GM19455 (cell line): ENCODE measurements at regions not wholly inside any gene's neighbourhood (a gene's known extent, or its start where the extent isn't known, plus 50 kb on each side); places are given as distances from the start of the nearest gene placed in this dataset.
"Not testable (repeated sequence)": the region's sequence is repeated elsewhere in the genome, so short reads cannot be mapped to it uniquely, and the experiment has no call there.

ENCODE experiments used
- ATAC-seq: cut with Tn5 transposase; IDR thresholded peaks from one replicate; pipeline ENCODE4 v1.9.1; 2021; ENCODE audit not compliant: unreplicated experiment

GRCh38 chr2:12871694-12872315 is 155.1 kb downstream of the TRIB2 start:
- no peak for ATAC-seq

- no peak for ATAC-seq
Observed at GRCh38 chr2:12877761-12878160, 161.0 kb downstream of the TRIB2 start.

- no peak for ATAC-seq
Observed at GRCh38 chr2:12879649-12880048, 162.9 kb downstream of the TRIB2 start.

- ATAC-seq = no peak
Observed at GRCh38 chr2:12881952-12882351, 165.2 kb downstream of the TRIB2 start.

GRCh38 chr2:12882393-12882792 is 165.7 kb downstream of the TRIB2 start:
- no peak for ATAC-seq

- no peak for ATAC-seq
Observed at GRCh38 chr2:12883906-12884305, 167.2 kb downstream of the TRIB2 start.

GRCh38 chr2:12884713-12885282 is 168.1 kb downstream of the TRIB2 start:
- ATAC-seq = no peak

- ATAC-seq = no peak
Observed at GRCh38 chr2:12890066-12890465, 173.3 kb downstream of the TRIB2 start.

GRCh38 chr2:12890481-12890991 is 173.8 kb downstream of the TRIB2 start:
- no peak for ATAC-seq

GRCh38 chr2:12895017-12895416 is 178.3 kb downstream of the TRIB2 start:
- ATAC-seq = no peak

GRCh38 chr2:12896318-12896982 is 179.7 kb downstream of the TRIB2 start:
- ATAC-seq = no peak

GRCh38 chr2:12897181-12897580 is 180.4 kb downstream of the TRIB2 start:
- ATAC-seq = no peak

GRCh38 chr2:12903272-12903671 is 186.5 kb downstream of the TRIB2 start:
- ATAC-seq = no peak

GRCh38 chr2:12910431-12910830 is 193.7 kb downstream of the TRIB2 start:
- ATAC-seq = no peak

- ATAC-seq = no peak
Observed at GRCh38 chr2:12915787-12916186, 199.1 kb downstream of the TRIB2 start.

GRCh38 chr2:12918138-12918834 is 201.6 kb downstream of the TRIB2 start:
- no peak for ATAC-seq

GRCh38 chr2:12918835-12919445 is 202.2 kb downstream of the TRIB2 start:
- ATAC-seq = no peak

- ATAC-seq = no peak
Observed at GRCh38 chr2:12921321-12921720, 204.6 kb downstream of the TRIB2 start.

GRCh38 chr2:12923907-12924610 is 207.3 kb downstream of the TRIB2 start:
- ATAC-seq = no peak

GRCh38 chr2:12926641-12927040 is 209.9 kb downstream of the TRIB2 start:
- ATAC-seq = not testable (repeated sequence)
